Subcutaneous abdominal adipose tissue (tissue), 5 donors: ENCODE measurements at regions not wholly inside any gene's neighbourhood (a gene's known extent, or its start where the extent isn't known, plus 50 kb on each side); places are given as distances from the start of the nearest gene placed in this dataset.
A peak's percentile ranks its signal among the peaks of the same experiment; 100 is the strongest.

Experiments
- H3K27ac ChIP-seq: one replicate; pipeline ENCODE4 v1.7.0; 2013; ENCODE audit warnings: low read depth, mild to moderate bottlenecking, inconsistent platforms, low read length, moderate library complexity
- H3K27me3 ChIP-seq, 5 donors: one replicate each; pipeline ENCODE4 v1.7.0; 2013; ENCODE audit warnings: low read length in 5 of 5, inconsistent platforms in 1 of 5; ENCODE audit not compliant: control insufficient read depth in 5 of 5, insufficient read depth in 4 of 5
- H3K36me3 ChIP-seq, 5 donors: one replicate each; pipeline ENCODE4 v1.7.0; 2013; ENCODE audit warnings: low read length in 5 of 5; ENCODE audit not compliant: control insufficient read depth in 5 of 5, insufficient read depth in 5 of 5
- H3K4me1 ChIP-seq, 5 donors: one replicate each; pipeline ENCODE4 v1.7.0; 2013; ENCODE audit warnings: low read length in 5 of 5, mild to moderate bottlenecking in 3 of 5, moderate library complexity in 1 of 5; ENCODE audit not compliant: control insufficient read depth in 5 of 5, insufficient read depth in 5 of 5
- H3K4me3 ChIP-seq, 5 donors: one replicate each; pipeline ENCODE4 v1.7.0; 2013; ENCODE audit warnings: low read length in 5 of 5, low read depth in 1 of 5
- H3K9ac ChIP-seq, 5 donors: one replicate each; pipeline ENCODE4 v1.7.0; 2013; ENCODE audit warnings: low read length in 5 of 5, mild to moderate bottlenecking in 4 of 5, moderate library complexity in 3 of 5
- H3K9me3 ChIP-seq, 5 donors: one replicate each; pipeline ENCODE4 v1.7.0; 2013; ENCODE audit warnings: low read length in 5 of 5; ENCODE audit not compliant: control insufficient read depth in 5 of 5
- donor health status: healthy.
- donor health status: healthy.
- donor health status: healthy.
- donor health status: healthy.
- donor health status: healthy.

GRCh38 chr6:18792866-18793265 lies 405.7 kb downstream of the RNF144B start:
- Histone ChIP-seq H3K4me1 (peaks cover 0 to 4% (median 0%) of the 10 kb centered on the region in 5 donors), H3K36me3 (no peaks in the 10 kb centered on the region), H3K4me3 (no peak overlapping the region), H3K9me3 (peaks cover 0 to 5% (median 0%) of the 10 kb centered on the region in 5 donors), H3K9ac (no peak overlapping the region), H3K27ac (no peak overlapping the region), H3K27me3 (no peaks in the 10 kb centered on the region)

- Histone ChIP-seq H3K27ac (no peak overlapping the region), H3K9ac (no peak overlapping the region), H3K4me3 (no peak overlapping the region), H3K9me3 (no peaks in the 10 kb centered on the region), H3K36me3 (no peaks in the 10 kb centered on the region), H3K27me3 (no peaks in the 10 kb centered on the region), H3K4me1 (peaks cover 0 to 4% (median 0%) of the 10 kb centered on the region in 5 donors)
Observed at GRCh38 chr6:18795726-18796125, 408.6 kb downstream of the RNF144B start.

GRCh38 chr6:18820725-18821124 lies 433.6 kb downstream of the RNF144B start:
- Histone ChIP-seq H3K9me3 (peaks cover 20 to 45% (median 30%) of the 10 kb centered on the region in 5 donors), H3K27ac (no peak overlapping the region), H3K36me3 (no peaks in the 10 kb centered on the region), H3K27me3 (no peaks in the 10 kb centered on the region), H3K4me3 (no peak overlapping the region), H3K9ac (no peak overlapping the region), H3K4me1 (peaks cover 0 to 11% (median 0%) of the 10 kb centered on the region in 5 donors)

- H3K27ac ChIP-seq: no peak overlapping the region
- H3K4me1 ChIP-seq: no peaks in the 10 kb centered on the region
- peak overlapping the region in 3 of 5 donors; percentile 13 to 31 (median 30) for H3K4me3 ChIP-seq
- no peaks in the 10 kb centered on the region for H3K27me3 ChIP-seq
- peaks cover 23 to 45% (median 34%) of the 10 kb centered on the region in 5 donors for H3K9me3 ChIP-seq
- no peaks in the 10 kb centered on the region for H3K36me3 ChIP-seq
- no peak overlapping the region for H3K9ac ChIP-seq
Observed at GRCh38 chr6:18823782-18824386, 436.7 kb downstream of the RNF144B start.

GRCh38 chr6:18829272-18829870 lies 442.2 kb downstream of the RNF144B start:
- Histone ChIP-seq H3K27ac (no peak overlapping the region), H3K27me3 (no peaks in the 10 kb centered on the region), H3K36me3 (no peaks in the 10 kb centered on the region), H3K9me3 (peaks cover under 1 to 17% (median 12%) of the 10 kb centered on the region in 5 donors), H3K9ac (no peak overlapping the region), H3K4me1 (no peaks in the 10 kb centered on the region), H3K4me3 (no peak overlapping the region)

GRCh38 chr6:18835976-18836375 lies 448.8 kb downstream of the RNF144B start:
- no peaks in the 10 kb centered on the region for H3K36me3 ChIP-seq
- peaks cover 0 to 4% (median 0%) of the 10 kb centered on the region in 5 donors for H3K9me3 ChIP-seq
- no peak overlapping the region for H3K27ac ChIP-seq
- H3K4me3 ChIP-seq: no peak overlapping the region
- H3K27me3 ChIP-seq: no peaks in the 10 kb centered on the region
- H3K9ac ChIP-seq: no peak overlapping the region
- H3K4me1 ChIP-seq: no peaks in the 10 kb centered on the region

- H3K9me3 ChIP-seq: no peaks in the 10 kb centered on the region
- no peaks in the 10 kb centered on the region for H3K27me3 ChIP-seq
- no peak overlapping the region for H3K4me3 ChIP-seq
- no peaks in the 10 kb centered on the region for H3K4me1 ChIP-seq
- no peaks in the 10 kb centered on the region for H3K36me3 ChIP-seq
- no peak overlapping the region for H3K9ac ChIP-seq
- no peak overlapping the region for H3K27ac ChIP-seq
Observed at GRCh38 chr6:18837013-18837412, 449.9 kb downstream of the RNF144B start.

- Histone ChIP-seq H3K4me3 (no peak overlapping the region), H3K9me3 (no peaks in the 10 kb centered on the region), H3K4me1 (no peaks in the 10 kb centered on the region), H3K9ac (no peak overlapping the region), H3K27me3 (no peaks in the 10 kb centered on the region), H3K27ac (no peak overlapping the region), H3K36me3 (no peaks in the 10 kb centered on the region)
Observed at GRCh38 chr6:18842534-18842933, 455.4 kb downstream of the RNF144B start.

GRCh38 chr6:18845896-18846295 lies 458.7 kb downstream of the RNF144B start:
- Histone ChIP-seq H3K27me3 (no peaks in the 10 kb centered on the region), H3K36me3 (no peaks in the 10 kb centered on the region), H3K4me3 (no peak overlapping the region), H3K27ac (no peak overlapping the region), H3K4me1 (no peaks in the 10 kb centered on the region), H3K9ac (no peak overlapping the region), H3K9me3 (no peaks in the 10 kb centered on the region)

- H3K9ac ChIP-seq: no peak overlapping the region
- no peaks in the 10 kb centered on the region for H3K9me3 ChIP-seq
- H3K4me1 ChIP-seq: no peaks in the 10 kb centered on the region
- H3K4me3 ChIP-seq: no peak overlapping the region
- no peak overlapping the region for H3K27ac ChIP-seq
- no peaks in the 10 kb centered on the region for H3K36me3 ChIP-seq
- no peaks in the 10 kb centered on the region for H3K27me3 ChIP-seq
Observed at GRCh38 chr6:18846327-18846726, 459.2 kb downstream of the RNF144B start.
